ENCODE measurements at regions not wholly inside any gene's neighbourhood (a gene's known extent, or its start where the extent isn't known, plus 50 kb on each side); places are given as distances from the start of the nearest gene placed in this dataset.

- no peak for TF ChIP-seq CTCF (IDR thresholded peaks at IDR 0.05; ENCODE audit: low read depth, low read length)
- no peak for DNase-seq (ENCODE audit: extremely low read depth, low read depth)
Measured at GRCh38 chr20:40233406-40233805, 455.6 kb downstream of the MAFB start.

- TF ChIP-seq CTCF (IDR thresholded peaks at IDR 0.05; ENCODE audit: low read depth, low read length) = no peak
- no peak for DNase-seq (ENCODE audit: extremely low read depth, low read depth)
Measured at GRCh38 chr20:40232756-40233155, 456.3 kb downstream of the MAFB start.

DNA sequence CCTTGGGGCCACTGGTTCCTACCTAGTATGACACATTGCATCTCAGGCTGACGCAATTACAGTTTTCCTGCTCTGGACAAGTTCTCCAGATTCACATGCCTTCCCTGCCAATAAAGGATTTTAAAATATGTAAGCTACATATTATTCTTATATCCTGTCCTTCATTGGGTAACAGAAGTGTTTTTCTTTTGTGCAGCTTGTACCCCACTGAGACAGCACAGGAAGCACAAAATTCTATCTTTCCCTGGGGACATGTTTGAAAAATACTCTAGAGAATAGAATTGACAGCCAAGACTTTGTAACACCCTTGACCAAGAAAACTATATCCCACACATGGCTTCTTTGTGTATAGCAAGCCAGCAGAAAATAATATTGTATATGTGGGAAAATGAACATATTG, 456.8 kb downstream of the MAFB start:
- TF ChIP-seq CTCF (IDR thresholded peaks at IDR 0.05; ENCODE audit: low read depth, low read length) = no peak
- DNase-seq (ENCODE audit: extremely low read depth, low read depth) = no peak

DNA sequence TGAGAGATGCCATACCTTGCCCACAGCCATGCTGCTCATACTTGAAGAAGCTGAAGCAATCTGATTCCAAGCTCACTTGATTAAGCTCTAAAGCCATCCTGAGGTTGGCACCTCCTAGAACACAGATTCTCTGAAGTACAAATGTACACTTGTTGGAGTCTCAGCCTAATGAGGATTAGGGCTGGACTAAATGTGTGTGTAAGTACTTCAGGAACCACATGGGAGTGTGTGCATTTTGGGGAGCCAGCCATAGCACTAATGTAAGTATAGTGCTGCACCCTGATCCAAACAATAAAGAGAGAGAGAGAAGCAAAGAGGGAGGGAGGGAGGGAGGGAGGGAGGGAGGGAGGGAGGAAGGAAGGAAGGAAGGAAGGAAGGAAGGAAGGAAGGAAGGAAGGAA, 458.6 kb downstream of the MAFB start:
- DNase-seq (ENCODE audit: extremely low read depth, low read depth) = no peak
- TF ChIP-seq CTCF (IDR thresholded peaks at IDR 0.05; ENCODE audit: low read depth, low read length) = no peak

GRCh38 chr20:40225596-40225995, 463.4 kb downstream of the MAFB start:
- no peak for TF ChIP-seq CTCF (IDR thresholded peaks at IDR 0.05; ENCODE audit: low read depth, low read length)
- no peak for DNase-seq (ENCODE audit: extremely low read depth, low read depth)

GRCh38 chr20:40223810-40224209, 465.2 kb downstream of the MAFB start:
- DNase-seq (ENCODE audit: extremely low read depth, low read depth) = no peak
- no peak for TF ChIP-seq CTCF (IDR thresholded peaks at IDR 0.05; ENCODE audit: low read depth, low read length)

DNA sequence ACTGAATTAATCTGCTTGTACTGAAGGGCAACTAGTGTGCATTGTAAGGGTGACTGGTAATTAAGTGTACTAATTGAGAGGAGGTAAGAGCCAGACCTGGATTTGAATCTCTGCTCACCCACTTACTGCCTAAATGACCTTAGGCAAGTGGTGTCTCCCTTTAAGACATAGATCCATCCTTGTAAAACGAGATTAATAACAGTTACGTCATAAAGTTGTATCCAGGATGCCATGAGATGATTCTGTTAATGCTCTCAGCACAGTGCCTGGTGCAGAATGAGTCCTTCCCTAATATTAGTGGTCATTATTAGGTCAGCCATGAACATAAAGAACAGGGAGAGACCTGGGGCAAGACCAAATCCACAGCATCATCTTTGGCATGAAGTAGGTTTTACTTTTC, 470.1 kb downstream of the MAFB start:
- no peak for DNase-seq (ENCODE audit: extremely low read depth, low read depth)
- no peak for TF ChIP-seq CTCF (IDR thresholded peaks at IDR 0.05; ENCODE audit: low read depth, low read length)
